ENCODE measurements at regions not wholly inside any gene's neighbourhood (a gene's known extent, or its start where the extent isn't known, plus 50 kb on each side); places are given as distances from the start of the nearest gene placed in this dataset.

DNA sequence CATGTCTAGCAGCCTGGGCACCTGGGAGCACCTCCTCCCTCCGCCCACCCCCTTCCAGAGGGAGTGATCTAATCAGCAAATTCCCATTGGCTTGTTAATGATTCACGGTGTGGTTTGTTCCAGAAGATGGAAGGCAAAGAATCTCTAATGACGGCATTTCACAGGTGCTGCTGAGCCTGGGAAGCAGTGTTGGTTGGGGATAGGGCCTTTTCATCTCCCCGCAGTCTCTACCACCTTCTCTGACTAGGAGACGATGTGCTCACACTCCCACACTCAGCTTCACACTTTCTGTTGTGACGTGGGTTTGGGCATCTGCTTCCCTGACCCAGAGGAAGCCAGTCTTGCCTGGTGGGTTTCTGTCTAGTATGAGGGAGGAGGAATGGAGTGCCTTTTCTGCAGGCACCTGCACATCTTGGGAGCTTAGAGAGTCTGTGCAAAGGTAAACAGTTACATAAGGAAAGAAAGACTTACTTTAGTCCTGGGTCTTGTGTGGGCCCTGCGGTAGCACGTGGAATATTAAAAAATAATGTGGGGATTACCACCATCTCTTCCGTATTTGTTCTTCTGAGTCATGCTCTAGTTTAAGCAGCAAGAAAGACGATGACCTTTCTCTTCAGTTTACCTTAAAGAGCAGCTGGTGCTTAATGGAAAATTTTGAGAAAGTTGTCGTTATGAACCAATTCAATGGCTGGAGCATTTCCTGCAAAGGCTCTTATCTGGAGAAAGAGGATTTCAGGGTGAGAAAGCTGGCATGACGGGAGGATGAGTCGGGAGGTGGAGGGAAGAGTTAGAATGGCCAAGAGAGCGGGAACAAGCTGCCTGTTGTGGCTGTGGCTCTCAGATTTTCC is 70.6 kb upstream of the ARHGAP5 start:
- TF ChIP-seq CTCF (IDR thresholded peaks at IDR 0.05) (no peak), POLR2A (IDR thresholded peaks at IDR 0.05) (no peak)
